ENCODE measurements at regions not wholly inside any gene's neighbourhood (a gene's known extent, or its start where the extent isn't known, plus 50 kb on each side); places are given as distances from the start of the nearest gene placed in this dataset.

DNA sequence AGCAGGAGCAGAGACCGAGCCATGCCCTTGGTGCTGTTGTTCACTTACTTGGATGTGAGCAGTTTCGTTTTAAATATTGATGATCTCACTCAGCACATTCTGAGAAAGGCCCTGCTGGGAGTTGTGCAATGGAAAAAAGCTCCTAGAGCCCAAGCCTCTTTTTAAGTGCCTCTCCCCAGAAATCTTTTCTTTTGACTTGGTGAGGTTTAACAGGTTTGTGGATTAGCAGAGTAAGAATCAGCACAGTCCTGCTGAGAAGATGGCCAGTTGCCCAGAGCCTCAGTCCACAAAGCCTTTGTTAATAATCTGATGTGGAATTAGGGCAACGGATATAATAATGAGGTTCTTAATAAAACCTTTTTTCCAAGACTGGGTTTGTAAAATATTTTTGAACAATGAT, 157.5 kb upstream of the ATP6AP2 start:
- TF ChIP-seq ZNF563 (CRISPR knock-in tag; IDR thresholded peaks at IDR 0.05) (no peak), ZNF792 (CRISPR knock-in tag; IDR thresholded peaks at IDR 0.05) (no peak), POLR2AphosphoS5 (IDR thresholded peaks at IDR 0.05; ENCODE audit: low read depth, low read length) (no peak), ZNF780A (CRISPR knock-in tag; IDR thresholded peaks at IDR 0.05) (no peak), NR2C2 (CRISPR knock-in tag; IDR thresholded peaks at IDR 0.05; ENCODE audit: borderline replicate concordance) (no peak), NFE2L2 (IDR thresholded peaks at IDR 0.05; ENCODE audit: low read length) (no peak), MIER2 (CRISPR knock-in tag; IDR thresholded peaks at IDR 0.05) (no peak), U2AF2 (IDR thresholded peaks at IDR 0.05; ENCODE audit: low read depth, low read length) (no peak), HCFC1 (IDR thresholded peaks at IDR 0.05; ENCODE audit: low read depth, low read length) (no peak), TCF12 (IDR thresholded peaks at IDR 0.05) (no peak), TCF12 (CRISPR knock-in tag; IDR thresholded peaks at IDR 0.05) (no peak), ZNF670 (CRISPR knock-in tag; IDR thresholded peaks at IDR 0.05; ENCODE audit: borderline replicate concordance) (no peak), PRDM4 (CRISPR knock-in tag; IDR thresholded peaks at IDR 0.05; ENCODE audit: borderline replicate concordance) (no peak), ZNF775 (CRISPR knock-in tag; IDR thresholded peaks at IDR 0.05; ENCODE audit: borderline replicate concordance) (no peak)

All from HepG2 (cell line).